SU-DHL-6 (cell line): ENCODE measurements at regions not wholly inside any gene's neighbourhood (a gene's known extent, or its start where the extent isn't known, plus 50 kb on each side); places are given as distances from the start of the nearest gene placed in this dataset.

Experiments used
- CTCF ChIP-seq: fragments of 200-600 bp; sonication (generic); IDR thresholded peaks from one replicate; pipeline ENCODE4 v1.5.1; 2017; ENCODE audit warnings: antibody characterized with exemption, mild to moderate bottlenecking, low read length, moderate library complexity; ENCODE audit not compliant: insufficient read depth, poor library complexity, severe bottlenecking
- EZH2phosphoT487 ChIP-seq: fragments of 200-600 bp; sonication (generic), shearing (Covaris generic); conservative IDR thresholded peaks from 2 replicates; pipeline ENCODE4 v1.6.1; 2018; ENCODE audit warnings: mild to moderate bottlenecking, antibody characterized with exemption, low read length, moderate library complexity, mixed read lengths

DNA sequence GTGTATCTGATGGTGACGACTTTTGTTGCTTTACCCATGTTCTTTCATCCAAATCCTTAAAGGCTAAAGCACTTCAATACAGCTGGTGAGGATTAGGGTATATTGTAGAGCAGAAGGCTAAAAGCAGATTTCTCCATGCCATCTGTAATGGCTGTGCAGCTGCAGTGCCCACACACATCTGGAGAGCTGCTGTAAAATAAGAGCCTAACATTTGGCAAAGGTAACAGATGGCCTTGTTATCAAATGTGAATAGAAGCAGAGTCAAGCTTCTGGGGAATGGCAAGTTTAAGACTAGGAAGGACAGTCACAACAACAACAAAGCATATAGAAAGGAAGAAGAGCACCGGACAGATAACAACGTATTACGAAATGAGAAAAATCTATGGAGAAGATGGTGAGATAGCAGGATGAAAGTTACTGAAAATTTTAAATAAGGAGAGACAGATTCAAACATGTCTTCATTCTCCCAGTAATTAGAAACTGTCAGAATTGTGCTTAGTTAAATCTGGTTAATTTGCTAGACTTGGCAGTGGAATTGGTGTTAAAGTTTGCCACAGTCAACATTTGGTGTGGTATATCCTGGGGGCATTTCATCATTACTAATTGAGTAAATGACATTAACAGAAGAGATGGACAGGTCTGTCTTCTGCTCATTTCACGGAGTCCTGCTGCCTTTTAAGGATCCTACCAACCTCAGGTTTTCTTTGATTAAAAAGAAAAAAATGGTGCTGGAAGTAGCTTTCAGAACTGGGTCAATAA, 1093.2 kb downstream of the ADGRL2 start:
- TF ChIP-seq CTCF = no peak
- no peak for TF ChIP-seq EZH2phosphoT487
